ENCODE measurements at regions not wholly inside any gene's neighbourhood (a gene's known extent, or its start where the extent isn't known, plus 50 kb on each side); places are given as distances from the start of the nearest gene placed in this dataset.

DNA sequence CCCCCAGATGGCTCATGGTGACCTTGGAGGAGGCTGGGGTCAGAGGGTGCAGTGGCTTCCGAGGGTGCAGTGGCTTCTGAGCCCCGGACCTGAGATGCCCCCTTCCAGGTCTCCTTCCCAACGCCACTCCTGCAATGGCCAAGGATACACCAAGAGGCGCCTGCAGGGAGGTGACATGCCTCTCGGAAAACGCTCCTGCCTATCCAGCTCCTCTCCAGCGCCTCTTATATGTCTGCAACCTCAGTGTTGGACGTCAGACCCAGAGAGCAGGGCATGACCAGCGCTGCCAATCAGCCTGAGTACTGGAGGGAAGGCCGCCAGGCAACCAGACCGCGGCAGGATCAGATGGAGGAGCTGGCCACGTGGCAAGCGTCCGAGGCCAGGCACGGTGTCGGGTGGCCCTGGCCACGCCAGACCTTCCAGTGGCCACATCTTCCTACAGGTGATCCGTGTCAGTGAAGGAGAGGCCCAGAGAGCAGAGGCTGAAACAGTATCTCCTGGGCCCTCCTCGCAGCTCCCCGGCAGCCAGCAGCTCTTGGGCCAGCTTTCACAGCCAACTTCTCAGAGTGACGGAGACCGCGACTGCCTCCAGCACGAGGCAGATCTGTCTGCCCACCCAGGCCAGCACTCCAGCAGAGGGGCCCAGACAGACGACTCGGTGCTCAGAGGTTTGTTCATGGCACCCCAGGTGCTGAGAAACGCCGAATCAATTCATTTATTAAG, 199.5 kb upstream of the SALL3 start:
- TF ChIP-seq, protein P1, sequence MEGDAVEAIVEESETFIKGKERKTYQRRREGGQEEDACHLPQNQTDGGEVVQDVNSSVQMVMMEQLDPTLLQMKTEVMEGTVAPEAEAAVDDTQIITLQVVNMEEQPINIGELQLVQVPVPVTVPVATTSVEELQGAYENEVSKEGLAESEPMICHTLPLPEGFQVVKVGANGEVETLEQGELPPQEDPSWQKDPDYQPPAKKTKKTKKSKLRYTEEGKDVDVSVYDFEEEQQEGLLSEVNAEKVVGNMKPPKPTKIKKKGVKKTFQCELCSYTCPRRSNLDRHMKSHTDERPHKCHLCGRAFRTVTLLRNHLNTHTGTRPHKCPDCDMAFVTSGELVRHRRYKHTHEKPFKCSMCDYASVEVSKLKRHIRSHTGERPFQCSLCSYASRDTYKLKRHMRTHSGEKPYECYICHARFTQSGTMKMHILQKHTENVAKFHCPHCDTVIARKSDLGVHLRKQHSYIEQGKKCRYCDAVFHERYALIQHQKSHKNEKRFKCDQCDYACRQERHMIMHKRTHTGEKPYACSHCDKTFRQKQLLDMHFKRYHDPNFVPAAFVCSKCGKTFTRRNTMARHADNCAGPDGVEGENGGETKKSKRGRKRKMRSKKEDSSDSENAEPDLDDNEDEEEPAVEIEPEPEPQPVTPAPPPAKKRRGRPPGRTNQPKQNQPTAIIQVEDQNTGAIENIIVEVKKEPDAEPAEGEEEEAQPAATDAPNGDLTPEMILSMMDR (IDR thresholded peaks at IDR 0.05), result no peak
- no peak for TF ChIP-seq POLR2A (IDR thresholded peaks at IDR 0.05)
